Kidney capillary endothelial cell (primary cell): ENCODE measurements at regions not wholly inside any gene's neighbourhood (a gene's known extent, or its start where the extent isn't known, plus 50 kb on each side); places are given as distances from the start of the nearest gene placed in this dataset.

ENCODE experiments used
- DNase-seq: peaks from one replicate; pipeline ENCODE4 v3.0.0-alpha.2; 2018; ENCODE audit warnings: low spot score

DNA sequence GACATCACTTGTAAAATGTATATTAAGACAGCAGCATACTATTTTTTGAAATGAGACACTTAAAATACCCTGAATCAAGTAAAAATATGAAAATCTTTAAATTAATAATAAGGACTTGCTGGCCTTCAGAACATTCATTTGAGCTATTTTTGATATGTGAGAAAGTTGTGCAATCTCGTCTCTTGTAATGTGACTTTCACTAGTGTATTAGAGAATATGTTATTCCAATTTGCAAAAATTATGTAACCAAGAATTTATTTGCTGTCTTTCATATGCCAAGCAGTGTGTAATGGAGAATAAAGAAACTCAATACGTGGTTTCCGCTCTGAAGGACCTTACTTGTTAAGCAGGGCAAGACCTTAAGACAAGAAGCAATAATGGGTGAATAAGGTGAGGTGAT is 375.0 kb upstream of the RUNX1 start:
- DNase-seq, result no peak

DNA sequence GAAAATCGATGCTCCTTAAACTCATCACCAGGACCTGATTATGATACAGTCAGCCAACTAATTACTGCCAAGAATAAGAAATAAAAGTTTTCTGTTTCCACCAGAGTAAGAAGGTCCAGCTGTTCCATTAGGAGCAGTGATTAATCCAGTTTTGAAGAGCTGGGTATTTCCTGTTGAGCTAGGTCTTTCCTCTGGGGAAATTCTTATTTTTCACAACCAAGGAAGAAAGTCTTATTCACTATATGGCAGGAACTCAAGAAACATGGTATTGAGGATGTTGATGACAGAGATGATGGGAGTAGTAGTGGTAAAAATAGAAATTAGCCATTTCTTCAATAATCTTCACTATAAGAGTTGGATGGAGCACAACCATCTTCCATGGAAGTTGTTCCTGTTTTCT is 374.6 kb upstream of the RUNX1 start:
- peak; percentile 55 for DNase-seq

DNA sequence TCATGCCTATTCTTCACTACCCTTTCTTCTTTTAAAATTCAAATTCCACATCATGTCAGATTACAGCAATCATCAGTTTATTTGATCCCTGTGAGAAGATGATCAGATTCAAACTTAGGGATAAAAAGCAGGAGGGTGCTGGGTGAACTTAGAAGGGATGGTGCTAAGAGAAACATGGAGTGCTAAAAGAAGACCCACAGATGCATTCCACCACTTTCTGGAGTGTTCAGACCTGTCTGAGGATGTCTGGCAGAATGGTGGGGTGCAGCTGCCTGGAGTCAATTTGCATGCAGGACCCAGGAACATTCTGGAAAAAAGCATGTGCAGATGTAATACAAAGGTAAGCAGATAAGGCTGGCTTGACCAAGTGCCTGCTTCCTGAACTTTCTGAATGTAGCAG is 372.9 kb upstream of the RUNX1 start:
- DNase-seq, result no peak

DNA sequence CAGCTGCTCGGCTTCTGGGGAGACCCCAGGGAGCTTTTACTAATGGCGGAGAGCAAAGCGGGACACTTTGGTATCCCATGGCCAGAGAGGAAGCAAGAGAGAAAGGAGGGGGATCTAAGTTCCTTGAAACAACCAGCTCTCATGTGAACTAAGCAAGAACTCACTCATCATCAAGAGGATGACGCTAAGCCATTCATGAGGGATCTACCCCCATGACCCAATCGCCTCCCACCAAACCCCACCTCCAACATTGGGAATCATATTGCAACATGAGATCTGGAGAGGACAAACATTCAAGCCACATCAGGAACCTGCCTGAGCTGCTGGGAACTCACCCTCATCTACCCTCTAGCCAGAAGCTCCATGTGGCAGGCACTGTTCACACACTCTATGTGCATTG is 372.1 kb upstream of the RUNX1 start:
- no peak for DNase-seq

DNA sequence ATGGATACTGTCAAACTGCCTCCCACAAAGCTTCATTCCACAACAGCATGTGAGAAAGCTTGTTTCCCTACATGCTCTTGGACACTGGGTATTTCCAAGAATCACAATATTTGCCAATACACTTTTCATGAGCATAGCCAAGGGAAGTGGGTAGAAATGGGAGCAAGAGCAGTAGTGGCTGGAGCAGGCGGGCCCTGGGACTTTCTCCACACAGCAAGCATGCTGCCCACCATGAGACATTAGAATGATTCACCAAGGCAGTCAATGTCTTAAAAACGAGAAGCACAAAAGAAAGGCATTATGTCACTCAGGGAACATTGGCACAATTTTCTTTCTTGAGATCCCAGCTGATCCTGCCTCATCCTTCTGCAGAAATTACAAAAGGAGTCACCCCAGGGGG is 371.6 kb upstream of the RUNX1 start:
- DNase-seq, result no peak

DNA sequence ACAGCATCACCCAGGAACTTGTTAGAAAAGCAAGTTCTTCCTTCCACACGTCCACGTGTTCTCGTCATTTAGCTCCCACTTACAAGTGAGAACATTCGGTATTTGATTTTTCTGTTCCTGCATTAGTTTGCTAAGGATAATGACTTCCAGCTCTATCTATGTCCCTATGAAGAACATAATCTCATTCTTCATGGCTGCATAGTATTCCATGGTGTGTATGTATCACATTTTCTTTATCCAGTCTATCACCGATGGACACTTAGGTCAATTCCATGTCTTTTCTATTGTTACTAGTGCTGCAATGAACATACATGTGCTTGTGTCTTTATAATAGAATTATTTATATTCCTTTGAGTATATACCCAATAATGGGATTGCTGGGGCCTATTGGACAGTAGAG is 368.7 kb upstream of the RUNX1 start:
- no peak for DNase-seq

DNA sequence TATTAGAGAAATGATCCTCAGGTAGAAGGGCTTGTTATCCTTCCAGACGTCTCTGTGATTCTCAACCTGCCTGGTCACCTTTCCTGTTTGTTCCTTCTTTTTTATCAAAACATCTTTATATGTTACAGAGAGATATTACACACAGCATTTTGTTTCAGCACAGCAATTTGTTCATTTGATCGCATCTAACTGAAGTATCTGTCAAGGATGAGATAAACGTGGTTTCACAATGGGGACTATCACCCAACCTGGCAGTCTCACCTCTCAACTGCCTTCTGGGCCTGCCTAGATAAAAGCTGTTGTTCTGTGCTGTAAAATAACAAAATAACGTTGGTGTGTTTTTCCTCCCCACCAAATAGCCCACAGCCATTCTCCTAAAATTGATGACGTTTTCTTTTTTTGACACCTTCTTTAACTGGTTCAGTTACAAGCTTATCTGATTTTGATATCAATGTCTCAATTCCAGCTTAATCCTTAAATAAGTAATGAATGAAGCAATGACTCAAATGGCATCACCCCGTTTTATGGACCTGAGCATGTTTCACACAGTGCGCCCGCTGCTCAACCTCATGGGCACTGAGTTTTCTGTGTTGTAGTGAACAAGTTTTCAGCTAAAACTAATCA is 367.9 kb upstream of the RUNX1 start:
- no peak for DNase-seq

DNA sequence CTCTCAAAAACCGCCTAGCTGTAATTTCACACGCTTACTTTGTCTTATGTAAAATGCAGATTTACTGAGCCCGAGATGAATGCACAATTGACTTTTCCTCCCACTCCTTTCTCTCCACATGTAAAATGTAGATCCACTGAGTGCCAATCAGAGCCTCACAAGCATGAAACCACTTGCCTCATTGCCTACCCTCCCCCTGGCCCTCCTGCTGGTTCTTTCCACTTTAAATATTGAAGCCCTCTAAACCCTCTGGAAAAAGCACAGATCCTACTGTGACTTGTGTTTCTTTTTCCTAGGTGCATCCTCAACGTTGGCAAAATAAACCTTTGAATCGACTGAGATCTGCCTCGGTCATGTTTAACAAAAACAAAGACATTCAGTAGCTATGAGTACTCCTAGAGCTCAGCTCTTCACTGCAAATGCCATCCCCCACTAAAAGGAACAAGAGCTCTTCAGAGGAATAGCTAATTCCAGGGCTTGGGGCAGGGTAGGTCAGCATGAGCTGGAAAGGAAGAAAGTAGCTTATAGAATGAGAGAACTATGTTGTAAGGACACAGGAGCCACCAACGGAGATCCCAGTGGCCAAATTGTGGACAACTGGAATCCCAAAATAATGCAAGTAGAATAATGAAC is 365.5 kb upstream of the RUNX1 start:
- DNase-seq, result no peak

DNA sequence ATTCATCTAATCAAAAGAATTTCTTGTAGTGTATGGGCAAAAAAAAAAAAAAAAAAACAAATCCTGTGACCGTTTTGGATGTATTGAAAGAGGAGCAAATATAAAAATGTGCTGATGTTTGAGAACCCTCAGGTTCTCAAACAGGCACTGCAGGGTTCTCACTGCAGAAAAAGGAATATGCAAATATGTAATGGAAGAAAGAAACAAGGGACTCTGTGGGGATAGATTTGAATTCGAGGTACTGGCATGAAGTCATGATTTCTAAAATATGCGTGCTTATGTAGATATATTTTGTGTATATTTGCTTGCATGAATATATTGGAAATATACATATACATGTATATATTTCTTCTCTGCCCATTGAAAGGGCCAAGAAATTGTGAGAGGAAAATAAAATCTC is 365.0 kb upstream of the RUNX1 start:
- no peak for DNase-seq

DNA sequence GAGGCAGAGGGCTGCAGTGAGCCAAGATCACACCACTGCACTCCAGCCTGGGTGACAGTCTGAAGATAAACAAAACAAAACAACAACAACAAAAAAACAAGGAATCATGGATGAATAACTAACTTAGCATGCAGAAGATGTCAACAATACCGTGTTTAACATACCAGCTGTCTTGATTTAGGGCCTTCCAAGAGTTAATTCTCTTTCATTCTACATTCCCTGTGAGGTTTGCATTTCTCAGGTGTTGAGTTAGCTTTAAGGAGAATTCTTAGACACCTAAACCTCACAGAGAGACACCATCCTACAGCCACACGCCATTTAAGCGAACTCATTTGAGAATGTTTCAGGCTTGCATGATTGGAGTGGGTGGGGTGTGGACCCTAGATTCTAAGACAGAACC is 363.1 kb upstream of the RUNX1 start:
- DNase-seq, result no peak

DNA sequence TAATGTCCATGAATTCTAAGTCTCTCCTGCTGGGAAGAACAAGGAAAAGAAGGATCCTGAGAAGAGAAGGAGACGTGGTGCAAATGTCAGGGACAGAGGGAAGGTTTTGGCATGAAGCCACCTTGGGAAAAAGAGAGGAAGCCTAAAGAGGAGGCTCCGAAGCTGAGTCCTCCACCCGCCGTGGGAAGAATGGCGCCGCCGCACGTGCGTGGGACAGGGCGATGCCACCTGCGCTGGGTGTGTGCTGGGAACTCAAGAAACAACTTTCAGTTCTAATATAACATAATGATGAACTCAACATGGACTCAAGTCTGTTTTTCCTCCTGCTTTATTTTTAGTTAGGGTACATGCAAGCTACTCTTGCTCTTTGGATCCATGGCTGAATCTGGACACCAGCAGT is 362.3 kb upstream of the RUNX1 start:
- DNase-seq, result no peak

DNA sequence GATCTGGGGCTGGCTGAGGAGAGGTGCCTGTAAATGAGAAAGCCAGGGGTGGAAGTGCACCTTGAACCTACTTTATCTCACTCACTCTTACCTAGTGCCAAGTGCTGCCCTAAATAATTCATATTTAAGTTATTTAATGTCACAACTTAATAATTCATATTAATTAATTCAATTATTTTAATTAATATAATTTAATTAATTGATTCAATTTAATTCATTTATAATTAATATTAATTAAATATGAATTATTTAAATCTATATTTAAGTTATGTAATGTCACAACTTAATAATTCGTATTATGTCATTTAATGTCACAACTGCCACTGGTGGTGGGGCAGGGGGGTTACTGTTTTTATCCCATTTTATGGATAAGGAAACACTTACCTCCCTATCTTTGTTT is 361.6 kb upstream of the RUNX1 start:
- DNase-seq, result no peak

DNA sequence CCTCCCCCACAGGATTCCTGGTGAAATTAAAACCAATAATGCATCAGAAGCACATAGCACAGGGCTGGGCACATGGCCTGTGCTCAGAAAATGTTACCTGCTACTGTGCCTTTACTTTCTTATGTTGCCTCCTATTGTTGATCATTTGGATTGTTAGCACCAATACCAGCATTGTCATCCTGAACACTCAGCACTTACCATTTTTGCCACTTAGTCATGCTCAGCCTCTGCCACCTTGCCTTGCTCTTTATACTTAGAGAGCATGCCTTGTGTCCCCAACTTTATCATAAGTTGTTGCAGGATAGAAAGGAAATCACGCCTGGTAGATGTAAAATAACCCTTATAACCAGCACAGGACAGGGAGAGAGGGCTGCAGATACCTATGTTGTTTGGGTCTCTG is 361.0 kb upstream of the RUNX1 start:
- DNase-seq, result no peak

DNA sequence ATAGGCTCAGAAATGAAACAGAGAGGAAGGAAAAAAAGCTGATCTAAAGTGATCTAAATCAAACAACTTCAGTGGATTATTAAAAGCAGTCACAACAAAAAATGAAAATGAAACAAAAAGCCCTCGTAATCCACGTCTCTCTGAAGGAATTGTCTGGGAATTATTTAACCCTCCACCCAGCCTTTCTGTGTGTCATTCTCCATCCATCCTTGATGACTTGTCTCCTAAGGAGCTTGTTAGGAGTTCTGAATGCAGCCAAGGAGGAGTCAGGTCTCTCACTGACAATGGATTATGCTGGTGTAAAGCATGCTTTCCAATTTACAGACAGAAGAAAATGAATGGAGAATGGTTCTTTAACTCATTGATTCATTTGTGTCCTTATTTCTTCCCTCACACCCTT is 359.3 kb upstream of the RUNX1 start:
- no peak for DNase-seq

DNA sequence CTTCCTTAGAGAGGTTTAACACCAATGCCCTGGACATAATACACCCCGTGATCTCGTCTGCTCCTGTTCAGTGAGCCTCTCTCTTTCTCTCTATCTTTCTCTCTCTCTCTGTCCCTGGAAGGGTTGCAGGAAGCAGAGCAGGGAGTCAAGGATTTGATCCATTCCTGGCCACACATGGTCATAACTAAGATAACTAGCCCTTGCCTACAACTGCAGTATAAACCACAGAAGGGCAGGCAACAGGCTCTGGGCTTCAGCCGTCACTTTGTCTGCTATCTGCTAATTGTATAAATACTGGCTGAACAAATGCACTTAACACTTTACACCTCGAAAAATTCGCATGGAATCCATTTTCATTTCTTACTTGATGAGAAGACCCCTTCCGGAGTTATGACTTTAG is 357.5 kb upstream of the RUNX1 start:
- no peak for DNase-seq

DNA sequence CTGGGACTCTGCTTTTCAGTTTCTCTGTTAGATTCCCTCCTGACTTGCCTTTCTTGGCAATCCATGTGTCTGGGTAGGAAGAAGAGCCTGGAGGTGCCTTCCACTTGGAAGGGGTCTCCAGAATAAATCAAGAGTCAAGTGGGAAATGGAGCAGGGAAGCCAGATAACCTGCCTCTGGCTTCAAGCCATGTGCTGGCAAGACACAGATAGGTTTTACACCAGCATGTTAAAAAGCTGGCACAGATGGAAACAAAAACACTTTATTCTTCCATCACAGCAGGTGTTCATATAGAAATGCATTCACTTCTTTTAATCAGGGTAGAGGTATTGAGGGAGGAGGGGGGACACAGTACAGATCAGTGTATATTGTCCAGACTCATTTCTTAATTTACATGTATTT is 356.9 kb upstream of the RUNX1 start:
- no peak for DNase-seq

DNA sequence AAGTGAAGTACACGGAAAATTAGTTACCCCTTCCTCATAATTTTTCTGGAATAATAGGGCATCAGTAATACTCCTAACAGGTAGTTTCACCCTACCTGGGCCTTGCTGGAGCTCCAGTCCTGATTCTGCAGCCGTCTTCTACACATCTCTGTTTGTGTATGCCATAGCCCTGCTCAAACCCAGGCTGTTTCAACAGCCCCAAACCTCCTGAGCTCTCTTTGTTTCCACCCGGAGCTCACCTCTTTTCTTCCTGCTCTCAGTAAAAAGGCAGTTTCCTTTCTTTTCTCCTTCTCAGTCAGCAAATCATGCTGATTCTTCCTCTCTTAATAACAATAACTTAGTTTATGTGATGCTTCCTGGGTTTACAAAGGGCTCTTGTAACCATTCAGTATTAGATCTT is 355.1 kb upstream of the RUNX1 start:
- no peak for DNase-seq

DNA sequence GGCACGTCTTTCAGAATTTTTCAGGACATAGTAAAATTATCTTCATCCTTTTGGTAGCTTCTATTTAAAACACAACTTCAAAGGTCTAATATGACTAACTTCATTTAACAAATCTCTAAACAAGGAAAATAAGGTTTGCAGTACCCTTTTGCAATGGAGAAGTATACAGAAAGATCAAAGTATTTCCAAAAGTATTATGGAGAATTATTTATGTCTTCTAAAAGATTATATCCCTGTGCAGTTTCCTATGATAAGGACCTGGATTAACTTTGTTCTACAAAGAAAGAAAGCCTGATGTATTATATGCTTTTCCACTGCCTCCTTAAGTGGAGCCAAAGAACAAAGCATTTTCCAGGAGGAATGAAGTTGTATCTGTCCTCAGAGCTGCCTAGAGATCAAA is 353.0 kb upstream of the RUNX1 start:
- no peak for DNase-seq

DNA sequence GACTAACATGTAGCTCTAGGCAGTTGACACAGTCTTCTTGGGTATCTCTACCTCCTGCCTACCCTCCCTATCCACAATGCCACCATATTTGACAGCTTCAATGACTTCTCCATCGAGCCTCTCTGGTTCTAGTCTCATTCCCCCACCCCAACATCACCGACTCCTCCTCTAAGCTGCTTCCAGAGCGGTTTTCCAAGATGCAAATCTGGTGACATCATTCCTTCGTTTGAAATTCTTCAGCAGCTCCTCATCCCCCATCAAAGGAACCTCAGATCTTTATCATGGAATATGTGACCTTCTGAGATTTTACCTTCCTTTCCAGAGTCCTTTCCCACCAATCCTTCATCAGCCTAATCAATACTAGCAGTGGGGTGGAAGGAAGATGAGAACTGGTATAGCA is 352.4 kb upstream of the RUNX1 start:
- DNase-seq, result no peak

DNA sequence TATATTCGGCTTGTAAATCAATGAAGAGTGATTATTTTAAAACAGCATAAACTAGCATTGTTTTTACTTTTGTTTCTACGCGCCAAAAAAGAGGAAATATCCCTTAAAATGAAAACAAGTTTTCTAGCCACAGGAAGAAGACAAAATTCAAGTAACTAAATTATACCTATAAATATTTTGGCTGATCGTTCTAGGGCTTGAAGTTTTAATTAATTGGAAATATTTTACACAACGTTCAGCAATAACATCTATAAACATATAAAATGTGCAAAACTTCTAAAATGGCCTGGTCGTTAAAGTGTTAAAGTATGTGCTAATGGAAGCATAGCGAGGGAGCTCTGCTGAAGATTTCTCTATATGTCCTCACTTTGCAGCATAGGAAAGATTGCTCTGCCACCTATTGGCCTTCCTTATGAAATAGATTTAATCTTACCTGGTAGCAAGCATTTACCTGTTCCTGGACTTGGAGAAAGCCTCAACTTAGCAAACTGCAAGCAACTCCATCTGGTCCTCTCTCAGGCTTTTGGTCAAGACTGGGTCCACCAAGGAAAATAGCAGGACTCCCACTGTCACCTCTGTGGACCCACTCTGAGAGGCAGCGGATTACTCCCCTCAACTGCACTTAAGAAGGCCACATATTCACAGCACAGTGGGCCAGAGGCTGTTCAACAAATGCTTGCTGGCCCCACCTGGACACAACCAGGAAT is 351.3 kb upstream of the RUNX1 start:
- DNase-seq, result peak; percentile 44

DNA sequence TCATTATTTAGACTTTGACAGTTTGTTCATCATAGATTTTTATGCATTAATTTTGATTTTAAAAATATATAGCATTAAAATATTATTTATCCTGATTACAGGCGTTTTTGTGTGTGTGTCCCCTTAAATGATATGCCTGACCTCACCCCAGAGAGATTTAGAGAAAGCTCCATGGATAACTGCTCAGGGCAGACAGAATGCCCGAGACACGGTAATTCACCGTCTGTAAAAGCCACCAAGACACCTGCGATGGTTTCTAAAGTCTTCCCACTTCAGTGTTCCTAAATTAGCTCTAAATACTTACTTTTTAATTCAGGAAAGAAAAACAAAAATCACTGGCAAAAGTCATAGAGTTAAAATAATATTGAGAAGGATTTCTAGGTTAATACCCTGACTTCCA is 350.6 kb upstream of the RUNX1 start:
- DNase-seq, result no peak

DNA sequence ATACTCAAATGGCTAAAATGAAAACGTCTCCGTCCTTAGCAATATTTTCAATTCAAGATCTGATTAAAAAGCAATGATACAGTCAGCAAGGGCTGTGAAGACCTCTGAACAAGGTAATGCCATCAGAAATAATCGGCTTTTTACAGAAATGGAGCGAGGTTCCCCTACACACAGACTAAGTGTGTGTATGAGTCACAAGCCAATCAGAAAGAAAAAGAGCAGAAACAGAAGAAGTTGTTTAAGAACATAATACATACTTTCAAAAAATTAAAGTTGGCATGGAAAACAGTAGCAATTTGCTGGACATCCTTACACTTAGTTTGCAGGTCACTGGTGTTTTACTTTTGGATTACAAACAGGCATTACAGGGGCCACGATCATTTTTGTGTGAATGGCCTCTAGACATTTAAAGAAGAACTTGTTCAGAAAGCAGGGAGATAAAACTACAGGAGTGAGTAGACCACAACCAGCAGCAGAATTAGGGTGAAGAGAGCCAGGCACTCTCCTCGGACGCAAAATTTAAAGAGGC is 350.0 kb upstream of the RUNX1 start:
- DNase-seq, result no peak

DNA sequence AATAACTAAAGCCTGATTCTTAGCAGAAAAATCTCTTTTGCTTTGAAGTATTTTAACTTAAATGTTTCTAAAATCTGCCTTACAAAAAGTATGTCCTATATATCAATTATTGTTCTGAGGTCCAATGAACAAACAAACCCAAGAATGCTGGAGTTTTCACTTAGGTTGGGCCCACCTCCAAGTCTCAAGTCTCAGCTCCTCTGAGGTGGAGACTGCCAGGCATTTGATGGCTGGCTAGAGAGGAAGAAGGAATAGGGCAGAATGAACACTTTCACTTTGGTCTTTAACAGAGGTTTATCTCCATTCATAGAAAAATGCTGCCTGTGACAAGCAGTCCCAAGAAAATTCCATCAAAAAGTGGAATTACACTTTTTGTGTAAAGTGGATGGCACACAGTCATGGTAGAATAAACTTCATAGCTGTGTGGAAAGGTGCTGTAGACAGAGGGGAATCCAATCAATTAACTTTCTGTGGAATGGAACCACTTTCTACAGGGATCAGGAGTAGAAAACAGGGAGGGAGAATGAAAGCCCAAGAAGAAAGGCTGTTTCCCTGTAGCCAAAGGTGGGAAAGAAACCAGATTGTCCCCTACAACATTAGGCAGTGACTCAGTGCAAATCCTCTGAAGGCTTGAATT is 349.4 kb upstream of the RUNX1 start:
- DNase-seq, result no peak
